Endothelial cell (in vitro differentiated cells): ENCODE measurements at regions not wholly inside any gene's neighbourhood (a gene's known extent, or its start where the extent isn't known, plus 50 kb on each side); places are given as distances from the start of the nearest gene placed in this dataset.

Experiments used
- DNase-seq: peaks from one replicate; pipeline ENCODE4 v3.0.0; 2021; ENCODE audit warnings: low spot score
- H3K27ac Mint-ChIP-seq: one replicate; pipeline ENCODE4 v1.8.0; 2021; ENCODE audit warnings: mixed read lengths, inconsistent platforms; ENCODE audit not compliant: unreplicated experiment
- H3K27me3 Mint-ChIP-seq: one replicate; pipeline ENCODE4 v1.8.0; 2021; ENCODE audit warnings: mild to moderate bottlenecking, moderate library complexity, mixed read lengths, inconsistent platforms; ENCODE audit not compliant: unreplicated experiment
- H3K36me3 Mint-ChIP-seq: one replicate; pipeline ENCODE4 v1.8.0; 2021; ENCODE audit warnings: mild to moderate bottlenecking, low read depth, mixed read lengths, inconsistent platforms; ENCODE audit not compliant: unreplicated experiment
- H3K4me1 Mint-ChIP-seq: one replicate; pipeline ENCODE4 v1.8.0; 2021; ENCODE audit warnings: mild to moderate bottlenecking, mixed read lengths, inconsistent platforms; ENCODE audit not compliant: unreplicated experiment
- H3K4me3 Mint-ChIP-seq: one replicate; pipeline ENCODE4 v1.8.0; 2021; ENCODE audit warnings: mild to moderate bottlenecking, mixed read lengths, inconsistent platforms; ENCODE audit not compliant: unreplicated experiment
- H3K9me3 Mint-ChIP-seq: one replicate; pipeline ENCODE4 v1.8.0; 2021; ENCODE audit warnings: mixed read lengths, inconsistent platforms; ENCODE audit not compliant: unreplicated experiment
- TF ChIP-seq, protein P1 (sequence below): fragments of 200-600 bp; sonication (generic); IDR thresholded peaks from one replicate; pipeline ENCODE4 v1.5.0; 2021; ENCODE audit warnings: antibody characterized with exemption; ENCODE audit not compliant: unreplicated experiment

DNA sequence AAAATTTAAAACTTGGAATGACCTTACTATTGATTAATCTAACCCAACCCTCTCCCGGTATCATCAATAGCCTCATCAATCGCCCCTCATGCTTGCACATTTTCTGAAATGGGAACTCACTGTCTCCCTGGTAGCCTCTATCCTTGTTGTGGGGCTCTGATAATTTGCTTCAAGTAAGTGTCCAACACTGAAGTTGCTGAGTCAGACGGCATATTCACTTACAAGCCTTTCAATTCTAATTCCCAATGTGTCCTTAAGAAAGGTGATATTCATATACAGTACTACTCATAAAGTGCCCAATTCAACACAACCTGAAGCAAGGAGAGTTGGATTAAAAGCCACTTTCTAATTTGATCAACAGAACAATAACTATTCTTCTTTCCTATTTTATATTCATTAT is 1146.1 kb upstream of the TMEM132C start:
- peaks cover 28% of the 10 kb centered on the region for H3K9me3 Mint-ChIP-seq
- H3K4me3 Mint-ChIP-seq: no peak overlapping the region
- peaks cover 7% of the 10 kb centered on the region for H3K27me3 Mint-ChIP-seq
- H3K36me3 Mint-ChIP-seq: peaks cover 9% of the 10 kb centered on the region
- H3K27ac Mint-ChIP-seq: no peak overlapping the region
- TF ChIP-seq, protein P1, sequence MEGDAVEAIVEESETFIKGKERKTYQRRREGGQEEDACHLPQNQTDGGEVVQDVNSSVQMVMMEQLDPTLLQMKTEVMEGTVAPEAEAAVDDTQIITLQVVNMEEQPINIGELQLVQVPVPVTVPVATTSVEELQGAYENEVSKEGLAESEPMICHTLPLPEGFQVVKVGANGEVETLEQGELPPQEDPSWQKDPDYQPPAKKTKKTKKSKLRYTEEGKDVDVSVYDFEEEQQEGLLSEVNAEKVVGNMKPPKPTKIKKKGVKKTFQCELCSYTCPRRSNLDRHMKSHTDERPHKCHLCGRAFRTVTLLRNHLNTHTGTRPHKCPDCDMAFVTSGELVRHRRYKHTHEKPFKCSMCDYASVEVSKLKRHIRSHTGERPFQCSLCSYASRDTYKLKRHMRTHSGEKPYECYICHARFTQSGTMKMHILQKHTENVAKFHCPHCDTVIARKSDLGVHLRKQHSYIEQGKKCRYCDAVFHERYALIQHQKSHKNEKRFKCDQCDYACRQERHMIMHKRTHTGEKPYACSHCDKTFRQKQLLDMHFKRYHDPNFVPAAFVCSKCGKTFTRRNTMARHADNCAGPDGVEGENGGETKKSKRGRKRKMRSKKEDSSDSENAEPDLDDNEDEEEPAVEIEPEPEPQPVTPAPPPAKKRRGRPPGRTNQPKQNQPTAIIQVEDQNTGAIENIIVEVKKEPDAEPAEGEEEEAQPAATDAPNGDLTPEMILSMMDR: no peak
- no peak for DNase-seq
- H3K4me1 Mint-ChIP-seq: no peaks in the 10 kb centered on the region

DNA sequence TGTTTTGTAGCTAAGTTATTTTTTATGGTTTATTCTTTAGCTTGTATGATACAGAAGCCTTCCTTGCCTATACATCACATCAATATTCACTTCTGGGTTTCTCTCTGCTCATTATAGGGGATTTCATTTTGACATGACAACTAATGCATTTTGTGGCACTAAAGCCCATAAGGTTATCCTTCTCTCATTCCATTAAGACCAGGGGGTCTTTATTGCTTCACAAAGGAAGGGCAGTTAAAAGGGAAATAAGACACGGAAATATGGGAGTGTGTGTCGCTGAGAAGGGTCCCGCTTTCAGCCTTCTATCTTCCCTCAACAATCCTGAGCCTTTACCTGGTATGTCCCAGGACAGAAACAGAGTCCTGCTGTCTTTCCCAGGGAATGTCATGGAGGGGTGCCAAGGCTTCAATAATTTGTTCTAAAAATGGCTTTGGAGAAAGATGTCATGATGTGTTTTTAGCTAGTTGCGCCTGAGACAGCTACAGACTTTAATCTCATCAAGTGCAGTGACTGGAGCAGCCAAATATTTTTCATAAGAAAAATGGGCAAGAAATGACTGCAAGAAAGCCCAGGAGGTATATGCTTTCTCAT is 1145.4 kb upstream of the TMEM132C start:
- H3K27me3 Mint-ChIP-seq: peaks cover 6% of the 10 kb centered on the region
- H3K36me3 Mint-ChIP-seq: peaks cover 9% of the 10 kb centered on the region
- DNase-seq: no peak
- TF ChIP-seq, protein P1: no peak
- H3K27ac Mint-ChIP-seq: no peak overlapping the region
- H3K4me1 Mint-ChIP-seq: no peaks in the 10 kb centered on the region
- H3K4me3 Mint-ChIP-seq: no peak overlapping the region
- H3K9me3 Mint-ChIP-seq: peaks cover 26% of the 10 kb centered on the region

DNA sequence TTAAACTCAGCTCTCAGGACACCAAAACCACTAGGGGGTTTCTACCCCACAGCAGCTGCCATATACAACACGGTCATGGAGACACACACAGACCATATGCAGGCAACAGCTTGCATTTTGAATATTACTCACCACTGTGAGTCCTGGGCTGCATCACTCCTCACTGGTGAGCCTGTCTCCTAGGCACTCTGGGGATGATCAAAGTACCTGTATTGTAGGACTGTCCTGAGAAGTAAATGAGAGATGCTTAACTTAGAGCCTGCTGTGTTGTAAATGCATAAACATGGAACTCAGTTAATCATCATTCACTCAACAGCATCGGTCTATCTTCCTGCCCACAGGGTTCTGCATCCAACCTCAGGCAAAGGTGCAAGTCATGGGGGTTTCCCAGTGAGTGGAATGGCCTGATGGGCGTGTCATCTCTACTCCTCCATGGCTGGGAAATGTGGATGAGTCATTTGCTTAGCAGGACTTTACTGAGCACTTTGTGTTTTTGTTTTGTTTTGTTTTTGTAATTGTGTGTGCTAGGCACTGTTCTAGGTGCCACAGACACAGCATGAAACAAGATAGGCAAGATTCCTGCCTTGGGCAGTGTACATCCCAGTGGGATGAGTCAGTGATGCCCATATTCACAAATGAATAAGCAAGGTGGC is 1141.2 kb upstream of the TMEM132C start:
- peaks cover 14% of the 10 kb centered on the region for H3K36me3 Mint-ChIP-seq
- H3K27ac Mint-ChIP-seq: no peak overlapping the region
- H3K9me3 Mint-ChIP-seq: peaks cover 37% of the 10 kb centered on the region
- no peaks in the 10 kb centered on the region for H3K4me1 Mint-ChIP-seq
- peaks cover 6% of the 10 kb centered on the region for H3K27me3 Mint-ChIP-seq
- TF ChIP-seq, protein P1: no peak
- no peak overlapping the region for H3K4me3 Mint-ChIP-seq
- DNase-seq: no peak

DNA sequence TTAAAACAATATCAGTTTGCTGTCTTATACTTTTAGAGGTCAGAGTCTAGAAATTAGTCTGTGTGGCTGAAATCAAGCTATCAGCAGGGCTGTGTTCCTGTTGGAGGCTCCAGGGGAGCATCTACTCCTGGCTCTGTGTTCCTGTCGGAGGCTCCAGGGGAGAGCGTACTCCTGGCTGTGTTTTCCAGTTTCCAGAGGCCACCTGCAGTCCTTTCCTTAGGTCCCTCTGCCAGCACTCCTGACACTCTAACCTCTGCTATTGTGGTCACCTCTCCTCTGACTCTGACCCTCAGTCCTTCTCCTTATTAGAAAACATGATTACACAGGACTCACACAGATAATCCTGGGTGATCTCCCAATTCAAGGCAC is 1140.7 kb upstream of the TMEM132C start:
- no peak for DNase-seq
- Mint-ChIP-seq H3K36me3 (peaks cover 14% of the 10 kb centered on the region), H3K27me3 (peaks cover 6% of the 10 kb centered on the region), H3K4me3 (no peak overlapping the region), H3K9me3 (peaks cover 42% of the 10 kb centered on the region), H3K4me1 (no peaks in the 10 kb centered on the region), H3K27ac (peak overlapping the region; percentile 21)
- TF ChIP-seq, protein P1: no peak

DNA sequence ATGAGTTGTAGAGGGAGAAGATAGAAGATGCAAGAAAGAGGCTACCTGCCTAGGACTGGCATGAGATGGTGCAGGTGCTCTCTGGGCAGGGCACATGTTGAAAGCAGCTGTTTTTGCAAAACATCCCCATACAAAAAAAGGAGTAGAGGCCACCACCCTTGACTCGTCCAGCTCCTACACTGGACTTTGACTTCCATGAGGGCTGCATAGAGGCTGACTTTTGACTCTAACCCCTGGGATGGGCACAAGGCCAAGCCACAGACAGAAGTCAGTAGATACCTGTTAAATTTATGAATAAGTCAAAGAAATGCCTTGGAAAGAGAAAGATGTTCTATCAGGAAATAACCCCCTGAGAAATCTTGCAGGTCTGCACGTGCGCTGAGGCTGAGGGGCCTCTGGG is 1139.1 kb upstream of the TMEM132C start:
- H3K4me3 Mint-ChIP-seq: no peak overlapping the region
- peaks cover 8% of the 10 kb centered on the region for H3K36me3 Mint-ChIP-seq
- no peak for DNase-seq
- H3K9me3 Mint-ChIP-seq: peaks cover 41% of the 10 kb centered on the region
- H3K27me3 Mint-ChIP-seq: peaks cover 2% of the 10 kb centered on the region
- no peak overlapping the region for H3K27ac Mint-ChIP-seq
- no peaks in the 10 kb centered on the region for H3K4me1 Mint-ChIP-seq
- TF ChIP-seq, protein P1: no peak
